ENCODE measurements at regions not wholly inside any gene's neighbourhood (a gene's known extent, or its start where the extent isn't known, plus 50 kb on each side); places are given as distances from the start of the nearest gene placed in this dataset.

- Histone ChIP-seq H3K36me3 (replicated peaks in 1 of 2; ENCODE audit: control insufficient read depth in 2 of 2, insufficient read depth in 2 of 2, low read length in 2 of 2) (no peaks in the 10 kb centered on the region), H3K4me1 (ENCODE audit: control insufficient read depth in 2 of 2, insufficient read depth in 1 of 2, low read depth in 1 of 2, low read length in 2 of 2) (no peaks in the 10 kb centered on the region), H4K8ac (ENCODE audit: low read depth, low read length) (no peak overlapping the region), H3K79me1 (ENCODE audit: low read depth, low read length) (peaks cover 2% of the 10 kb centered on the region), H3K27me3 (ENCODE audit: control insufficient read depth in 3 of 3, insufficient read depth in 3 of 3, low read depth in 1 of 3, low read length in 3 of 3) (no peaks in the 10 kb centered on the region), H2AFZ (ENCODE audit: low read length) (no peak overlapping the region), H3K14ac (ENCODE audit: low read length) (no peak overlapping the region), H2BK12ac (ENCODE audit: low read length) (no peak overlapping the region), H3K9ac (ENCODE audit: low read depth, low read length, poor library complexity) (no peak overlapping the region), H2BK5ac (ENCODE audit: low read length) (no peak overlapping the region), H3K4ac (ENCODE audit: low read length) (no peak overlapping the region), H2AK5ac (ENCODE audit: low read depth, low read length) (no peak overlapping the region), H3K4me2 (ENCODE audit: insufficient read depth, low read length, poor library complexity, severe bottlenecking) (no peak overlapping the region), H3K23ac (ENCODE audit: low read depth, low read length, poor library complexity) (no peak overlapping the region), H4K91ac (ENCODE audit: low read depth, low read length, poor library complexity) (no peak overlapping the region), H3K9me3 (replicated peaks in 1 of 2; ENCODE audit: control insufficient read depth in 2 of 2, insufficient read depth in 1 of 2, low read depth in 1 of 2, low read length in 2 of 2) (no peaks in the 10 kb centered on the region), H2BK120ac (ENCODE audit: low read depth, low read length) (no peak overlapping the region), H3K27ac (replicated peaks; ENCODE audit: low read length) (no peak overlapping the region), H2BK15ac (ENCODE audit: low read length) (no peak overlapping the region), H3K18ac (ENCODE audit: low read length) (no peak overlapping the region), H3K4me3 (ENCODE audit: low read length in 2 of 2) (no peak overlapping the region)
- DNase-seq (ENCODE audit: low spot score): no peak
- WGBS, 2 donors (ENCODE audit: extremely low coverage in 2 of 2, insufficient read length in 2 of 2, insufficient replicate concordance in 1 of 2): no CpG with 5 or more reads among the region's 2 CpGs
These were observed 119.3 kb downstream of the PDHA2 start for GRCh38 chr4:95959182-95959581.

GRCh38 chr4:95959633-95960032, 119.7 kb downstream of the PDHA2 start:
- Histone ChIP-seq H3K36me3 (replicated peaks in 1 of 2; ENCODE audit: control insufficient read depth in 2 of 2, insufficient read depth in 2 of 2, low read length in 2 of 2) (no peaks in the 10 kb centered on the region), H3K14ac (ENCODE audit: low read length) (no peak overlapping the region), H3K4ac (ENCODE audit: low read length) (no peak overlapping the region), H2BK120ac (ENCODE audit: low read depth, low read length) (no peak overlapping the region), H3K27me3 (ENCODE audit: control insufficient read depth in 3 of 3, insufficient read depth in 3 of 3, low read depth in 1 of 3, low read length in 3 of 3) (no peaks in the 10 kb centered on the region), H3K27ac (replicated peaks; ENCODE audit: low read length) (no peak overlapping the region), H3K9ac (ENCODE audit: low read depth, low read length, poor library complexity) (no peak overlapping the region), H4K91ac (ENCODE audit: low read depth, low read length, poor library complexity) (no peak overlapping the region), H3K4me3 (ENCODE audit: low read length in 2 of 2) (no peak overlapping the region), H2AFZ (ENCODE audit: low read length) (no peak overlapping the region), H2BK5ac (ENCODE audit: low read length) (no peak overlapping the region), H3K23ac (ENCODE audit: low read depth, low read length, poor library complexity) (no peak overlapping the region), H3K18ac (ENCODE audit: low read length) (no peak overlapping the region), H3K9me3 (replicated peaks in 1 of 2; ENCODE audit: control insufficient read depth in 2 of 2, insufficient read depth in 1 of 2, low read depth in 1 of 2, low read length in 2 of 2) (no peaks in the 10 kb centered on the region), H2BK12ac (ENCODE audit: low read length) (no peak overlapping the region), H3K79me1 (ENCODE audit: low read depth, low read length) (peaks cover 2% of the 10 kb centered on the region), H2AK5ac (ENCODE audit: low read depth, low read length) (no peak overlapping the region), H3K4me2 (ENCODE audit: insufficient read depth, low read length, poor library complexity, severe bottlenecking) (no peak overlapping the region), H4K8ac (ENCODE audit: low read depth, low read length) (no peak overlapping the region), H3K4me1 (ENCODE audit: control insufficient read depth in 2 of 2, insufficient read depth in 1 of 2, low read depth in 1 of 2, low read length in 2 of 2) (no peaks in the 10 kb centered on the region), H2BK15ac (ENCODE audit: low read length) (no peak overlapping the region)
- WGBS, 2 donors (ENCODE audit: extremely low coverage in 2 of 2, insufficient read length in 2 of 2, insufficient replicate concordance in 1 of 2): no CpG with 5 or more reads among the region's 2 CpGs
- no peak for DNase-seq (ENCODE audit: low spot score)

GRCh38 chr4:95963456-95963855, 123.6 kb downstream of the PDHA2 start:
- H3K9ac ChIP-seq (ENCODE audit: low read depth, low read length, poor library complexity): no peak overlapping the region
- no peak overlapping the region for H2AFZ ChIP-seq (ENCODE audit: low read length)
- H3K36me3 ChIP-seq (replicated peaks in 1 of 2; ENCODE audit: control insufficient read depth in 2 of 2, insufficient read depth in 2 of 2, low read length in 2 of 2): no peaks in the 10 kb centered on the region
- no peak overlapping the region for H4K91ac ChIP-seq (ENCODE audit: low read depth, low read length, poor library complexity)
- H3K18ac ChIP-seq (ENCODE audit: low read length): no peak overlapping the region
- H3K4ac ChIP-seq (ENCODE audit: low read length): no peak overlapping the region
- peaks cover 2% of the 10 kb centered on the region for H3K79me1 ChIP-seq (ENCODE audit: low read depth, low read length)
- no peak overlapping the region for H3K4me2 ChIP-seq (ENCODE audit: insufficient read depth, low read length, poor library complexity, severe bottlenecking)
- no peak overlapping the region for H2BK120ac ChIP-seq (ENCODE audit: low read depth, low read length)
- no peak overlapping the region for H3K4me3 ChIP-seq (ENCODE audit: low read length in 2 of 2)
- H2BK15ac ChIP-seq (ENCODE audit: low read length): no peak overlapping the region
- no peaks in the 10 kb centered on the region for H3K27me3 ChIP-seq (ENCODE audit: control insufficient read depth in 3 of 3, insufficient read depth in 3 of 3, low read depth in 1 of 3, low read length in 3 of 3)
- no peak overlapping the region for H3K27ac ChIP-seq (replicated peaks; ENCODE audit: low read length)
- H2BK5ac ChIP-seq (ENCODE audit: low read length): no peak overlapping the region
- no peaks in the 10 kb centered on the region for H3K9me3 ChIP-seq (replicated peaks in 1 of 2; ENCODE audit: control insufficient read depth in 2 of 2, insufficient read depth in 1 of 2, low read depth in 1 of 2, low read length in 2 of 2)
- H3K14ac ChIP-seq (ENCODE audit: low read length): no peak overlapping the region
- DNase-seq (ENCODE audit: low spot score): no peak
- no peak overlapping the region for H2BK12ac ChIP-seq (ENCODE audit: low read length)
- no peak overlapping the region for H3K23ac ChIP-seq (ENCODE audit: low read depth, low read length, poor library complexity)
- H4K8ac ChIP-seq (ENCODE audit: low read depth, low read length): no peak overlapping the region
- H3K4me1 ChIP-seq (ENCODE audit: control insufficient read depth in 2 of 2, insufficient read depth in 1 of 2, low read depth in 1 of 2, low read length in 2 of 2): no peaks in the 10 kb centered on the region
- no CpG with 5 or more reads among the region's 3 CpGs for WGBS, 2 donors (ENCODE audit: extremely low coverage in 2 of 2, insufficient read length in 2 of 2, insufficient replicate concordance in 1 of 2)
- H2AK5ac ChIP-seq (ENCODE audit: low read depth, low read length): no peak overlapping the region

GRCh38 chr4:95979961-95980876, 140.3 kb downstream of the PDHA2 start:
- no peak overlapping the region for H3K27ac ChIP-seq (replicated peaks; ENCODE audit: low read length)
- H3K9ac ChIP-seq (ENCODE audit: low read depth, low read length, poor library complexity): no peak overlapping the region
- DNase-seq (ENCODE audit: low spot score): no peak
- peak overlapping the region; percentile 30 for H2BK15ac ChIP-seq (ENCODE audit: low read length)
- peak overlapping the region; percentile 99 for H4K8ac ChIP-seq (ENCODE audit: low read depth, low read length)
- H2BK120ac ChIP-seq (ENCODE audit: low read depth, low read length): no peak overlapping the region
- H3K14ac ChIP-seq (ENCODE audit: low read length): peak overlapping the region; percentile 64
- H3K4me2 ChIP-seq (ENCODE audit: insufficient read depth, low read length, poor library complexity, severe bottlenecking): no peak overlapping the region
- no peak overlapping the region for H3K23ac ChIP-seq (ENCODE audit: low read depth, low read length, poor library complexity)
- no peak overlapping the region for H2BK5ac ChIP-seq (ENCODE audit: low read length)
- peak overlapping the region; percentile 81 for H2AK5ac ChIP-seq (ENCODE audit: low read depth, low read length)
- H3K4me1 ChIP-seq (ENCODE audit: control insufficient read depth in 2 of 2, insufficient read depth in 1 of 2, low read depth in 1 of 2, low read length in 2 of 2): peaks cover 5 to 9% of the 10 kb centered on the region in 2 donors
- WGBS, 2 donors (ENCODE audit: extremely low coverage in 2 of 2, insufficient read length in 2 of 2, insufficient replicate concordance in 1 of 2): no CpG with 5 or more reads among the region's 13 CpGs
- no peaks in the 10 kb centered on the region for H3K36me3 ChIP-seq (replicated peaks in 1 of 2; ENCODE audit: control insufficient read depth in 2 of 2, insufficient read depth in 2 of 2, low read length in 2 of 2)
- H3K4me3 ChIP-seq (ENCODE audit: low read length in 2 of 2): no peak overlapping the region
- no peaks in the 10 kb centered on the region for H3K27me3 ChIP-seq (ENCODE audit: control insufficient read depth in 3 of 3, insufficient read depth in 3 of 3, low read depth in 1 of 3, low read length in 3 of 3)
- peak overlapping the region; percentile 33 for H2BK12ac ChIP-seq (ENCODE audit: low read length)
- H4K91ac ChIP-seq (ENCODE audit: low read depth, low read length, poor library complexity): no peak overlapping the region
- no peaks in the 10 kb centered on the region for H3K79me1 ChIP-seq (ENCODE audit: low read depth, low read length)
- no peak overlapping the region for H3K4ac ChIP-seq (ENCODE audit: low read length)
- peak overlapping the region; percentile 29 for H3K18ac ChIP-seq (ENCODE audit: low read length)
- no peak overlapping the region for H2AFZ ChIP-seq (ENCODE audit: low read length)
- H3K9me3 ChIP-seq (replicated peaks in 1 of 2; ENCODE audit: control insufficient read depth in 2 of 2, insufficient read depth in 1 of 2, low read depth in 1 of 2, low read length in 2 of 2): peaks cover 6 to 15% of the 10 kb centered on the region in 2 donors
